Mesothelial cell of epicardium (in vitro differentiated cells): ENCODE measurements at regions not wholly inside any gene's neighbourhood (a gene's known extent, or its start where the extent isn't known, plus 50 kb on each side); places are given as distances from the start of the nearest gene placed in this dataset.

ENCODE experiments used
- DNase-seq, 2 experiments: peaks; one replicate each; pipeline ENCODE4 v3.0.0; 2021; ENCODE audit warnings: low spot score in 2 of 2; ENCODE audit not compliant: unreplicated experiment in 2 of 2
- H3K27ac Mint-ChIP-seq: 2 replicates; pipeline ENCODE4 v1.8.0; 2021; ENCODE audit warnings: mixed read lengths
- H3K27me3 Mint-ChIP-seq: 2 replicates; pipeline ENCODE4 v1.8.0; 2021; ENCODE audit warnings: low read depth, mixed read lengths
- H3K36me3 Mint-ChIP-seq: 2 replicates; pipeline ENCODE4 v1.8.0; 2021; ENCODE audit warnings: mixed read lengths
- H3K4me1 Mint-ChIP-seq: 2 replicates; pipeline ENCODE4 v1.8.0; 2021; ENCODE audit warnings: mixed read lengths
- H3K4me3 Mint-ChIP-seq: 2 replicates; pipeline ENCODE4 v1.8.0; 2021; ENCODE audit warnings: mild to moderate bottlenecking, moderate library complexity, mixed read lengths
- H3K9me3 Mint-ChIP-seq: 2 replicates; pipeline ENCODE4 v1.8.0; 2021; ENCODE audit warnings: mixed read lengths
- TF ChIP-seq, protein P1 (sequence below): fragments of 200-600 bp; sonication (generic); IDR thresholded peaks from one replicate; pipeline ENCODE4 v1.5.0; 2021; ENCODE audit warnings: antibody characterized with exemption; ENCODE audit not compliant: unreplicated experiment

DNA sequence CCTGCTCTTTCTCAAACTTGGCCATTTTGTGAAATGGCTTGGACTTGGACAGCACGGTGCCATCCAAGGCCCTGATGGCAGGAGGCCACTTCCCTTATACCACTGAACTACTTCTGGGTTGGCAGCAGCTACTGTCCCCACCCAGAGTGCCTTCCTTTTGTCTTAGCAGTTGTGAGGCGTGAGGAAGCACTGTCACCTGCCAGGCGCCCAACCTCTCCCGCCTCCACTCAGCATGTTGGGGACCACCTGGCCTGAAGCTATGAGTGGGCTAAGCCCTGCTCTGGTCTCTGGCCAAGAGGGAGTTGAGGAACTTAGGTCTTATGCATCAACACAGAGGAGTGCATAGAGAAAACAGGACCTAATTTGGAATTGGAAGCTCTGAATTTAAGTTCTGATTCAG is 276.0 kb downstream of the ENC1 start:
- no peak overlapping the region for H3K27ac Mint-ChIP-seq
- no peaks in the 10 kb centered on the region for H3K36me3 Mint-ChIP-seq
- TF ChIP-seq, protein P1, sequence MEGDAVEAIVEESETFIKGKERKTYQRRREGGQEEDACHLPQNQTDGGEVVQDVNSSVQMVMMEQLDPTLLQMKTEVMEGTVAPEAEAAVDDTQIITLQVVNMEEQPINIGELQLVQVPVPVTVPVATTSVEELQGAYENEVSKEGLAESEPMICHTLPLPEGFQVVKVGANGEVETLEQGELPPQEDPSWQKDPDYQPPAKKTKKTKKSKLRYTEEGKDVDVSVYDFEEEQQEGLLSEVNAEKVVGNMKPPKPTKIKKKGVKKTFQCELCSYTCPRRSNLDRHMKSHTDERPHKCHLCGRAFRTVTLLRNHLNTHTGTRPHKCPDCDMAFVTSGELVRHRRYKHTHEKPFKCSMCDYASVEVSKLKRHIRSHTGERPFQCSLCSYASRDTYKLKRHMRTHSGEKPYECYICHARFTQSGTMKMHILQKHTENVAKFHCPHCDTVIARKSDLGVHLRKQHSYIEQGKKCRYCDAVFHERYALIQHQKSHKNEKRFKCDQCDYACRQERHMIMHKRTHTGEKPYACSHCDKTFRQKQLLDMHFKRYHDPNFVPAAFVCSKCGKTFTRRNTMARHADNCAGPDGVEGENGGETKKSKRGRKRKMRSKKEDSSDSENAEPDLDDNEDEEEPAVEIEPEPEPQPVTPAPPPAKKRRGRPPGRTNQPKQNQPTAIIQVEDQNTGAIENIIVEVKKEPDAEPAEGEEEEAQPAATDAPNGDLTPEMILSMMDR, result no peak
- no peak overlapping the region for H3K4me3 Mint-ChIP-seq
- DNase-seq, result no peak
- peaks cover 2% of the 10 kb centered on the region for H3K27me3 Mint-ChIP-seq
- peaks cover 21% of the 10 kb centered on the region for H3K4me1 Mint-ChIP-seq
- H3K9me3 Mint-ChIP-seq, result peaks cover 10% of the 10 kb centered on the region

DNA sequence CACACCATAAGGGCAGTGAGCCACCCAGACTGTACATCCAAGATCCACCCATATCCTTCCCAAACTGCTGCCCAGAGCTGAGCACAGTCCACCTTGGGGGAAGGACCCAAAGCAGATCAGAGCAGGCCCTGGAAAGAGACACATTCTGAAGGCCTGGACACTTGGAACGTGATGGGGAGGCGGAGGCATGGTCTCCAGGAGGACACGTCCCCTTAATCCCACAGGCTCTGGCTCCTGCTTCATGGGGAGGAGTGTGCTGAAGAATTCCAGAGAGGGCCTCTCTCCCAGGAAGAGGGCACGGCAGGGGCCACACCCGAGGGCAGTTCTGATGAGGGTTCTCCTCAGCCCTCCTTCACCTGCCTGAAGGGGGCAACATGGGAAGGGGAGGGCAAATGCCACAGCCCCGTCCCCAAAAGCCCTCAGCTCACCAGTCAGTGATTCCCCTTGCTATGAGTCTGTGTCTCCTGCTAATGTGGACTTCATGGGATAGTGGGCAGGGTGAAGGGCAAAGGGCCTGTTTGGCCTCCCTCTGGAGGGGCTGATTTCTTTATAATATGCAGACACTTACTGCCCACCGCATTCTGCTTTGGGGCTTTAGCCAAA is 276.8 kb downstream of the ENC1 start:
- Mint-ChIP-seq H3K9me3 (peaks cover 10% of the 10 kb centered on the region), H3K27ac (no peak overlapping the region), H3K36me3 (no peaks in the 10 kb centered on the region), H3K27me3 (peaks cover 2% of the 10 kb centered on the region), H3K4me1 (peaks cover 21% of the 10 kb centered on the region), H3K4me3 (no peak overlapping the region)
- TF ChIP-seq, protein P1, result no peak
- DNase-seq, result no peak

- no peak overlapping the region for H3K4me3 Mint-ChIP-seq
- peaks cover 11% of the 10 kb centered on the region for H3K4me1 Mint-ChIP-seq
- peaks cover 10% of the 10 kb centered on the region for H3K9me3 Mint-ChIP-seq
- DNase-seq, result no peak
- H3K36me3 Mint-ChIP-seq, result no peaks in the 10 kb centered on the region
- no peak overlapping the region for H3K27ac Mint-ChIP-seq
- peaks cover 2% of the 10 kb centered on the region for H3K27me3 Mint-ChIP-seq
- TF ChIP-seq, protein P1, result no peak
These were observed 278.8 kb downstream of the ENC1 start for GRCh38 chr5:74361406-74362358.

- Mint-ChIP-seq H3K27me3 (peaks cover 2% of the 10 kb centered on the region), H3K27ac (no peak overlapping the region), H3K9me3 (peaks cover 1% of the 10 kb centered on the region), H3K4me3 (no peak overlapping the region), H3K36me3 (no peaks in the 10 kb centered on the region), H3K4me1 (peaks cover 20% of the 10 kb centered on the region)
- no peak for DNase-seq
- TF ChIP-seq, protein P1, result no peak
These were observed 279.9 kb downstream of the ENC1 start for GRCh38 chr5:74360535-74361210.

- Mint-ChIP-seq H3K9me3 (no peaks in the 10 kb centered on the region), H3K4me1 (peaks cover 30% of the 10 kb centered on the region), H3K27me3 (no peaks in the 10 kb centered on the region), H3K4me3 (no peak overlapping the region), H3K36me3 (no peaks in the 10 kb centered on the region), H3K27ac (no peak overlapping the region)
- DNase-seq, result no peak
- TF ChIP-seq, protein P1, result no peak
These were observed 282.7 kb downstream of the ENC1 start for GRCh38 chr5:74357827-74358226.
